HepG2 (cell line): ENCODE measurements at regions not wholly inside any gene's neighbourhood (a gene's known extent, or its start where the extent isn't known, plus 50 kb on each side); places are given as distances from the start of the nearest gene placed in this dataset.
A peak's percentile ranks its signal among the peaks of the same experiment; 100 is the strongest.

Source experiments
- ARNT ChIP-seq: fragments of 450-650 bp; IDR thresholded peaks from 2 replicates; pipeline ENCODE4 v1.6.1; 2017
- ARNTL ChIP-seq: sonication (generic); formaldehyde crosslinking; IDR thresholded peaks from 2 replicates; pipeline ENCODE4 v1.4.0; 2020; ENCODE audit warnings: mild to moderate bottlenecking, missing genetic modification reagents
- ATAD3A ChIP-seq: sonication (generic); formaldehyde crosslinking; IDR thresholded peaks from 2 replicates; pipeline ENCODE4 v1.4.0; 2020; ENCODE audit warnings: missing genetic modification reagents
- BCL6 ChIP-seq: IDR thresholded peaks from 2 replicates; pipeline ENCODE4 v1.6.1; 2016; ENCODE audit warnings: missing genetic modification reagents, missing compliant biosample characterization
- DR1 ChIP-seq: sonication (generic); formaldehyde crosslinking; IDR thresholded peaks from 2 replicates; pipeline ENCODE4 v1.8.0; 2021; ENCODE audit warnings: mild to moderate bottlenecking, missing genetic modification reagents, inconsistent platforms
- GPN1 ChIP-seq: sonication (generic); formaldehyde crosslinking; IDR thresholded peaks from 2 replicates; pipeline ENCODE4 v1.5.1; 2020; ENCODE audit warnings: missing genetic modification reagents, borderline replicate concordance
- IRX3 ChIP-seq: sonication (generic); formaldehyde crosslinking; IDR thresholded peaks from 2 replicates; pipeline ENCODE4 v1.8.1; 2023; ENCODE audit warnings: mild to moderate bottlenecking, low read depth, missing genetic modification reagents, borderline replicate concordance
- KDM5A ChIP-seq: fragments of 200-600 bp; sonication (generic); IDR thresholded peaks from 2 replicates; pipeline ENCODE4 v1.7.0; 2018; ENCODE audit warnings: antibody characterized with exemption, mild to moderate bottlenecking, low read length, borderline replicate concordance
- KLF6 ChIP-seq: IDR thresholded peaks from 2 replicates; pipeline ENCODE4 v1.8.0; 2016; ENCODE audit warnings: missing biosample characterization, missing genetic modification reagents
- MAFF ChIP-seq: IDR thresholded peaks from 2 replicates; pipeline ENCODE4 v1.6.1; 2011; ENCODE audit warnings: low read depth, low read length, improper control_type of control experiment
- MAFG ChIP-seq: sonication (generic); formaldehyde crosslinking; IDR thresholded peaks from 2 replicates; pipeline ENCODE4 v1.5.1; 2020; ENCODE audit warnings: mild to moderate bottlenecking, missing genetic modification reagents
- MEIS2 ChIP-seq: sonication (generic); formaldehyde crosslinking; IDR thresholded peaks from 2 replicates; pipeline ENCODE4 v1.9.0; 2021; ENCODE audit warnings: mild to moderate bottlenecking, missing genetic modification reagents
- MLLT10 ChIP-seq: sonication (generic); formaldehyde crosslinking; IDR thresholded peaks from 2 replicates; pipeline ENCODE4 v1.4.0; 2020; ENCODE audit warnings: missing genetic modification reagents
- REST ChIP-seq, 2 experiments: IDR thresholded peaks; 2 replicates each; pipeline ENCODE4 v1.6.1; 2011 to 2012; ENCODE audit warnings: low read length in 2 of 2, borderline replicate concordance in 1 of 2, low read depth in 1 of 2, mild to moderate bottlenecking in 1 of 2, moderate library complexity in 1 of 2
- SIX4 ChIP-seq: sonication (generic); formaldehyde crosslinking; IDR thresholded peaks from 2 replicates; pipeline ENCODE4 v1.4.0; 2020; ENCODE audit warnings: missing genetic modification reagents
- SP1 ChIP-seq, 2 experiments: fragments of 450-650 bp in 1 of 2; sonication (generic) in 1 of 2; formaldehyde crosslinking in 1 of 2; IDR thresholded peaks; 2 replicates each; pipeline versions ENCODE4 v1.4.0 to v1.6.1; 2016 to 2020; ENCODE audit warnings: missing genetic modification reagents in 1 of 2
- TFAP4 ChIP-seq: sonication (generic); IDR thresholded peaks from 2 replicates; pipeline ENCODE4 v1.6.1; 2016; ENCODE audit warnings: low read depth, borderline replicate concordance
- THAP7 ChIP-seq: sonication (generic); formaldehyde crosslinking; IDR thresholded peaks from 2 replicates; pipeline ENCODE4 v1.8.1; 2023; ENCODE audit warnings: mild to moderate bottlenecking, missing genetic modification reagents
- ZBTB44 ChIP-seq: sonication (generic); formaldehyde crosslinking; IDR thresholded peaks from 2 replicates; pipeline ENCODE4 v1.4.0; 2020; ENCODE audit warnings: missing genetic modification reagents
- ZKSCAN1 ChIP-seq: fragments of 150-350 bp; IDR thresholded peaks from 2 replicates; pipeline ENCODE4 v1.6.1; 2014; ENCODE audit warnings: low read length
- ZKSCAN8 ChIP-seq: IDR thresholded peaks from 2 replicates; pipeline ENCODE4 v1.6.1; 2016; ENCODE audit warnings: borderline replicate concordance, missing genetic modification reagents, missing compliant biosample characterization
- ZNF572 ChIP-seq: sonication (generic); formaldehyde crosslinking; IDR thresholded peaks from 2 replicates; pipeline ENCODE4 v1.5.1; 2020; ENCODE audit warnings: mild to moderate bottlenecking, missing genetic modification reagents
- ZNF710 ChIP-seq: sonication (generic); formaldehyde crosslinking; IDR thresholded peaks from 2 replicates; pipeline ENCODE4 v1.5.0; 2020; ENCODE audit warnings: mild to moderate bottlenecking, missing genetic modification reagents, borderline replicate concordance

- no peak for TF ChIP-seq THAP7
- TF ChIP-seq TFAP4, result no peak
- no peak for TF ChIP-seq MEIS2 (CRISPR knock-in tag)
- no peak for TF ChIP-seq ZNF710 (CRISPR knock-in tag)
- no peak for TF ChIP-seq ARNTL
- TF ChIP-seq KLF6, result no peak
- no peak for TF ChIP-seq ZNF572
- 0 out of 2 replicates have a peak, but pooled peaks have one; percentile 29 for TF ChIP-seq ZKSCAN1
- TF ChIP-seq IRX3 (CRISPR knock-in tag), result no peak
- no peak for TF ChIP-seq GPN1
- no peak for TF ChIP-seq ZKSCAN8 (CRISPR knock-in tag)
- no peak for TF ChIP-seq DR1
- no peak for TF ChIP-seq ARNT
- TF ChIP-seq BCL6 (CRISPR knock-in tag), result peak; percentile 84
- no peak for TF ChIP-seq ATAD3A (CRISPR knock-in tag)
- TF ChIP-seq MAFF, result 0 out of 2 replicates have a peak, but pooled peaks have one; percentile 12
- TF ChIP-seq MLLT10 (CRISPR knock-in tag), result no peak
- no peak for TF ChIP-seq SIX4
- no peak for TF ChIP-seq SP1 (IDR thresholded peaks at IDR 0.05)
- no peak for TF ChIP-seq SP1 (CRISPR knock-in tag; IDR thresholded peaks at IDR 0.05)
- TF ChIP-seq ZBTB44 (CRISPR knock-in tag), result no peak
- TF ChIP-seq MAFG, result no peak
- no peak for TF ChIP-seq REST (IDR thresholded peaks at IDR 0.05; ENCODE audit: borderline replicate concordance in 1 of 2, low read depth in 1 of 2, low read length in 2 of 2)
- no peak for TF ChIP-seq KDM5A
Observed at GRCh38 chr13:81493144-81493543, 1152.2 kb upstream of the SPRY2 start (continued).
